GM12878 (cell line): ENCODE measurements at regions not wholly inside any gene's neighbourhood (a gene's known extent, or its start where the extent isn't known, plus 50 kb on each side); places are given as distances from the start of the nearest gene placed in this dataset.

Experiments used
- ATAC-seq: fragments of 200-7000 bp; cut with Tn5 transposase; 3 replicates; pipeline ENCODE4 v1.9.1; 2020; ENCODE audit warnings: mild to moderate bottlenecking, moderate library complexity
- BruUV-seq: library from RNA; stranded (reverse); fragments of 400-500 nt; replicated peaks from 2 replicates; lab custom pipeline; 2021; lab: Mats Ljungman, UMichigan
- CTCF ChIA-PET: fragments of 300-600 bp; sonication (Branson Sonifier 250); formaldehyde crosslinking; extraction: SDS; loops from one replicate; lab custom pipeline; 2021; ENCODE audit warnings: inconsistent platforms; lab: Yijun Ruan, JAX
- POLR2A ChIA-PET: fragments of 350-600 bp; formaldehyde crosslinking; extraction: SDS; loops from one replicate; lab custom pipeline; 2021; ENCODE audit warnings: inconsistent platforms; lab: Charles Lee
- RAD21 ChIA-PET: fragments of 300-600 bp; sonication (Branson Sonifier 250); formaldehyde crosslinking; loops from one replicate; lab custom pipeline; 2023; ENCODE audit warnings: antibody characterized with exemption; ENCODE audit not compliant: unreplicated experiment; lab: Charles Lee
- SMC1A ChIA-PET: fragments of 300-600 bp; sonication (Branson Sonifier 250); formaldehyde crosslinking; loops from one replicate; lab custom pipeline; 2023; ENCODE audit not compliant: unreplicated experiment, uncharacterized antibody; lab: Charles Lee
- DNase-seq: peaks from one replicate; pipeline ENCODE4 v3.0.0-alpha.2; 2011; ENCODE audit warnings: low read depth, low spot score
- FAIRE-seq: peaks from 3 replicates; lab custom pipeline; 2011; peaks lifted over from hg19 to GRCh38; lab: Jason Lieb, UNC
- H2AFZ ChIP-seq: 2 replicates; pipeline ENCODE4 v1.6.0; 2011; ENCODE audit warnings: low read depth, low read length, control low read depth; ENCODE audit not compliant: control insufficient read depth
- H3K27ac ChIP-seq: 2 replicates; pipeline ENCODE4 v1.5.1; 2011; ENCODE audit warnings: control low read depth; ENCODE audit not compliant: control insufficient read depth, insufficient read depth
- H3K27me3 ChIP-seq, 2 experiments: replicated peaks in 1 of 2; 2 replicates each; pipeline versions ENCODE4 v1.6.0 to v1.6.1; 2011; ENCODE audit warnings: low read length in 1 of 2; ENCODE audit not compliant: control insufficient read depth in 2 of 2, insufficient read depth in 2 of 2
- H3K36me3 ChIP-seq, 2 experiments: 2 replicates each; pipeline ENCODE4 v1.5.1; 2011; ENCODE audit warnings: low read length in 1 of 2; ENCODE audit not compliant: control insufficient read depth in 2 of 2, insufficient read depth in 2 of 2
- H3K4me1 ChIP-seq: 2 replicates; pipeline ENCODE4 v1.6.1; 2011; ENCODE audit warnings: mild to moderate bottlenecking, low read length, moderate library complexity, mixed read lengths; ENCODE audit not compliant: control insufficient read depth, insufficient read depth
- H3K4me2 ChIP-seq: 2 replicates; pipeline ENCODE4 v1.6.0; 2011; ENCODE audit warnings: control low read depth; ENCODE audit not compliant: control insufficient read depth, insufficient read depth
- H3K4me3 ChIP-seq: fragments of 200-600 bp; sonication (generic); 2 replicates; pipeline ENCODE4 v1.5.1; 2016
- H3K79me2 ChIP-seq: 2 replicates; pipeline ENCODE4 v1.6.0; 2011; ENCODE audit warnings: low read length; ENCODE audit not compliant: control insufficient read depth, insufficient read depth
- H3K9ac ChIP-seq: 2 replicates; pipeline ENCODE4 v1.8.0; 2011; ENCODE audit warnings: low read length, control low read depth, mixed read lengths; ENCODE audit not compliant: control insufficient read depth, insufficient read depth
- H3K9me3 ChIP-seq: replicated peaks from 3 replicates; pipeline ENCODE4 v1.5.1; 2011; ENCODE audit warnings: mild to moderate bottlenecking, low read length; ENCODE audit not compliant: control insufficient read depth, insufficient read depth
- H4K20me1 ChIP-seq: 2 replicates; pipeline ENCODE4 v1.6.0; 2011; ENCODE audit not compliant: control insufficient read depth, insufficient read depth
- MYB ChIP-seq: fragments of 150-350 bp; IDR thresholded peaks from 2 replicates; pipeline ENCODE4 v1.6.1; 2014; ENCODE audit warnings: mild to moderate bottlenecking, low read depth, low read length, borderline replicate concordance
- NR2F1 ChIP-seq: fragments of 450-650 bp; conservative IDR thresholded peaks from 2 replicates; pipeline ENCODE4 v1.6.1; 2017; ENCODE audit warnings: mild to moderate bottlenecking
- SPI1 ChIP-seq: IDR thresholded peaks from 2 replicates; pipeline ENCODE4 v1.6.1; 2011; ENCODE audit warnings: low read depth, mild to moderate bottlenecking, low read length, moderate library complexity, borderline replicate concordance; ENCODE audit not compliant: insufficient read depth
- SUPT20H ChIP-seq: IDR thresholded peaks from 2 replicates; pipeline ENCODE4 v1.6.1; 2011; ENCODE audit warnings: low read depth, mild to moderate bottlenecking, low read length, moderate library complexity, borderline replicate concordance; ENCODE audit not compliant: control insufficient read depth
- WGBS: methylation state at CpG from one replicate; pipeline ENCODE4 v1.1.6; 2016; ENCODE audit warnings: low lambda C conversion rate; ENCODE audit not compliant: insufficient replicate concordance, insufficient coverage; ENCODE audit errors: missing lambda C conversion rate; 5-methylcytosine and 5-hydroxymethylcytosine counted together
- in situ Hi-C: fragments of 300-500 bp; cut with MboI; formaldehyde crosslinking; loops from 9 replicates; pipeline ENCODE4 v1.14.3; 2018; ENCODE audit warnings: mixed read lengths
- intact Hi-C: fragments of 100-400 bp; cut with micrococcal nuclease; formaldehyde crosslinking; loops from one replicate; pipeline ENCODE4 v1.14.2; 2022; ENCODE audit not compliant: unreplicated experiment
- TF ChIP-seq, protein P1 (sequence below): fragments of 150-350 bp; IDR thresholded peaks from 2 replicates; pipeline ENCODE4 v1.6.1; 2014; ENCODE audit warnings: mild to moderate bottlenecking, low read depth, low read length
- TF ChIP-seq, protein P2 (sequence below): fragments of 150-350 bp; IDR thresholded peaks from 2 replicates; pipeline ENCODE4 v1.6.1; 2016; ENCODE audit warnings: low read depth, low read length

DNA sequence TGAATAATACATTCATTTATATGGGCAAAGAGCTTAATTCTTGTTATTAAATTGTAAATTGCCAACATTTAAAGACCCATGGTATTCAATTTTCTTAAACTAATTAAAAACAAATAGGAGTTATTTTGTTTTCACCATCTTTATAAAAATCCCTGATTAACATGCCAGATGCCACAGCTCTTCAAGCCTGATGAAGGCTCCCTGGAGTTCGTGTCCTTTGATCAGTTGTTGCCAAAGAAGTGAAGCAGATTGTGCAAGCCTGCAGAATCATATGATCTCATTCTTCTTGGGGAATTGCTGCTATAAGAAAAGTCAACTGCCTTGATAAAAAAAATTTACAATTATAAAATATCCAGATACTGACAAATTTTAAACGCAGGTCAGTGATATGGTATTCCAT lies 288.3 kb upstream of the PPFIA2 start (continued):
- TF ChIP-seq, protein P1, sequence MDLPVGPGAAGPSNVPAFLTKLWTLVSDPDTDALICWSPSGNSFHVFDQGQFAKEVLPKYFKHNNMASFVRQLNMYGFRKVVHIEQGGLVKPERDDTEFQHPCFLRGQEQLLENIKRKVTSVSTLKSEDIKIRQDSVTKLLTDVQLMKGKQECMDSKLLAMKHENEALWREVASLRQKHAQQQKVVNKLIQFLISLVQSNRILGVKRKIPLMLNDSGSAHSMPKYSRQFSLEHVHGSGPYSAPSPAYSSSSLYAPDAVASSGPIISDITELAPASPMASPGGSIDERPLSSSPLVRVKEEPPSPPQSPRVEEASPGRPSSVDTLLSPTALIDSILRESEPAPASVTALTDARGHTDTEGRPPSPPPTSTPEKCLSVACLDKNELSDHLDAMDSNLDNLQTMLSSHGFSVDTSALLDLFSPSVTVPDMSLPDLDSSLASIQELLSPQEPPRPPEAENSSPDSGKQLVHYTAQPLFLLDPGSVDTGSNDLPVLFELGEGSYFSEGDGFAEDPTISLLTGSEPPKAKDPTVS = no peak
- TF ChIP-seq NR2F1 (no peak), MYB (no peak)
- TF ChIP-seq, protein P2, sequence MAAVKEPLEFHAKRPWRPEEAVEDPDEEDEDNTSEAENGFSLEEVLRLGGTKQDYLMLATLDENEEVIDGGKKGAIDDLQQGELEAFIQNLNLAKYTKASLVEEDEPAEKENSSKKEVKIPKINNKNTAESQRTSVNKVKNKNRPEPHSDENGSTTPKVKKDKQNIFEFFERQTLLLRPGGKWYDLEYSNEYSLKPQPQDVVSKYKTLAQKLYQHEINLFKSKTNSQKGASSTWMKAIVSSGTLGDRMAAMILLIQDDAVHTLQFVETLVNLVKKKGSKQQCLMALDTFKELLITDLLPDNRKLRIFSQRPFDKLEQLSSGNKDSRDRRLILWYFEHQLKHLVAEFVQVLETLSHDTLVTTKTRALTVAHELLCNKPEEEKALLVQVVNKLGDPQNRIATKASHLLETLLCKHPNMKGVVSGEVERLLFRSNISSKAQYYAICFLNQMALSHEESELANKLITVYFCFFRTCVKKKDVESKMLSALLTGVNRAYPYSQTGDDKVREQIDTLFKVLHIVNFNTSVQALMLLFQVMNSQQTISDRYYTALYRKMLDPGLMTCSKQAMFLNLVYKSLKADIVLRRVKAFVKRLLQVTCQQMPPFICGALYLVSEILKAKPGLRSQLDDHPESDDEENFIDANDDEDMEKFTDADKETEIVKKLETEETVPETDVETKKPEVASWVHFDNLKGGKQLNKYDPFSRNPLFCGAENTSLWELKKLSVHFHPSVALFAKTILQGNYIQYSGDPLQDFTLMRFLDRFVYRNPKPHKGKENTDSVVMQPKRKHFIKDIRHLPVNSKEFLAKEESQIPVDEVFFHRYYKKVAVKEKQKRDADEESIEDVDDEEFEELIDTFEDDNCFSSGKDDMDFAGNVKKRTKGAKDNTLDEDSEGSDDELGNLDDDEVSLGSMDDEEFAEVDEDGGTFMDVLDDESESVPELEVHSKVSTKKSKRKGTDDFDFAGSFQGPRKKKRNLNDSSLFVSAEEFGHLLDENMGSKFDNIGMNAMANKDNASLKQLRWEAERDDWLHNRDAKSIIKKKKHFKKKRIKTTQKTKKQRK = no peak

DNA sequence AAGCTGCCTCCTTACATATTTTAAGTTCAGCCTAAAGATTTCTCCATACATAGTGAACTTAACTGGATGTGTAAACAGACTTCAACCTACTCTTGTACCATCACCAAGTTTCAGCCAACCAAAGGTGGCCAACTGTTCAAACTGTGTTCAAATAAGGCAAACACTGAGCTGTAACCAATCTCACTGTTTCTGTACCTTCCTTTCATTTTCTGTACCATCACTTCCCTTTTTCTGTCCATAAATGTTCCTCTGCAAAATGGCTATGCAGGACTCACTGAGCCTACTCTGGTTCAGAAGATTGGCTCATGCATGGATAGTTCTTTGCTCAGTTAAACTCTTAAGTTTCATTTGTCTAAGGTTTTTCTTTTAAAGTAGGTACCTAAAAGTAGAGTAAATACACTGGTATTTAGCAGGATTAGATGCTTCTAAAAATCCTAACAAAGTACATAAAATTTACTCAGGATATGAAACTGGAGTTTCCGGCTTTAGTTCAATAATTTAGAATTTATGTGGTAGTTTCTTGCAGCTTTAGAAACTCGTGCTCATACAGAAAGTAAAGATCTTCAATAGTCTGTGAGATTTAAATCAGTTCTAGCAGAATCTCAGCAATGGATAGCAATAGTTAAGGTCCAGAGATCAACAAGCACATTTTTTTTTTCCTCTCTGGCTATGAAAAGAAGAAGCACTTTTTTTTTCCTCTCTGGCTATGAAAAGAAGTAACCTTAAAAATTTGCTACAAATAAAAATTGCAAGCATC lies 282.0 kb upstream of the PPFIA2 start:
- DNase-seq (no peak), FAIRE-seq (peak; percentile 71), ATAC-seq (peak; percentile 91)
- no peaks in the 10 kb centered on the region for H3K36me3 ChIP-seq
- ChIA-PET CTCF (no interaction called here), POLR2A (no interaction called here), SMC1A (interaction anchor here (0.9 to 1.8 kb wide), 4 partner anchors 12 to 127 kb away, joined by 3 read pairs; no protein-coding TSS in a partner anchor), RAD21 (no interaction called here)
- TF ChIP-seq SUPT20H (no peak), SPI1 (peak; percentile 76; the same call in 1 of the 2 replicates)
- intact Hi-C loops (no loop called here), in situ Hi-C loops (no loop called here)
- WGBS = 17% methylated on average over 2 of the region's 2 CpGs
- H3K4me1 ChIP-seq = no peaks in the 10 kb centered on the region
- H2AFZ ChIP-seq = no peak overlapping the region; the same call in 1 of the 2 replicates
- H3K27me3 ChIP-seq = no peaks in the 10 kb centered on the region
- H3K4me2 ChIP-seq = no peak overlapping the region
- H3K27ac ChIP-seq = no peak overlapping the region
- H3K9me3 ChIP-seq = no peaks in the 10 kb centered on the region
- no TSS peak for BruUV-seq
- H4K20me1 ChIP-seq = no peaks in the 10 kb centered on the region
- H3K4me3 ChIP-seq = no peak overlapping the region
- no peaks in the 10 kb centered on the region for H3K79me2 ChIP-seq
- no peak overlapping the region for H3K9ac ChIP-seq
